ENCODE measurements at regions not wholly inside any gene's neighbourhood (a gene's known extent, or its start where the extent isn't known, plus 50 kb on each side); places are given as distances from the start of the nearest gene placed in this dataset.

DNA sequence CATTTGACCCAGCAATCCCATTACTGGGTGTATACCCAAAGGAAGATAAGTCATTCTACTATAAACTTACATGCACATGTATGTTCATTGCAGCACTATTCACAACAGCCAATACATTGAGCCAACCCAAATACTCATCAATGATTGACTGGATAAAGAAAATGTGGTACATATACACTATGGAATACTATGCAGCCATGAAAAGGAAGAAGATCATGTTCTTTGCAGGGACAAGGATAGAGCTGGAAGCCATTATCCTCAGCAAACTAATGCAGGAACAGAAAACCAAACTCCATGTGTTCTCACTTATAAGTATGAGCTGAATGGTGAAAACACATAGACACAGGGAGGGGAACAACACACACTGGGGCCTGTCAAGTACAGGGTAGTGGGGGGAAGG, 226.7 kb upstream of the HNMT start:
- TF ChIP-seq, protein P1, sequence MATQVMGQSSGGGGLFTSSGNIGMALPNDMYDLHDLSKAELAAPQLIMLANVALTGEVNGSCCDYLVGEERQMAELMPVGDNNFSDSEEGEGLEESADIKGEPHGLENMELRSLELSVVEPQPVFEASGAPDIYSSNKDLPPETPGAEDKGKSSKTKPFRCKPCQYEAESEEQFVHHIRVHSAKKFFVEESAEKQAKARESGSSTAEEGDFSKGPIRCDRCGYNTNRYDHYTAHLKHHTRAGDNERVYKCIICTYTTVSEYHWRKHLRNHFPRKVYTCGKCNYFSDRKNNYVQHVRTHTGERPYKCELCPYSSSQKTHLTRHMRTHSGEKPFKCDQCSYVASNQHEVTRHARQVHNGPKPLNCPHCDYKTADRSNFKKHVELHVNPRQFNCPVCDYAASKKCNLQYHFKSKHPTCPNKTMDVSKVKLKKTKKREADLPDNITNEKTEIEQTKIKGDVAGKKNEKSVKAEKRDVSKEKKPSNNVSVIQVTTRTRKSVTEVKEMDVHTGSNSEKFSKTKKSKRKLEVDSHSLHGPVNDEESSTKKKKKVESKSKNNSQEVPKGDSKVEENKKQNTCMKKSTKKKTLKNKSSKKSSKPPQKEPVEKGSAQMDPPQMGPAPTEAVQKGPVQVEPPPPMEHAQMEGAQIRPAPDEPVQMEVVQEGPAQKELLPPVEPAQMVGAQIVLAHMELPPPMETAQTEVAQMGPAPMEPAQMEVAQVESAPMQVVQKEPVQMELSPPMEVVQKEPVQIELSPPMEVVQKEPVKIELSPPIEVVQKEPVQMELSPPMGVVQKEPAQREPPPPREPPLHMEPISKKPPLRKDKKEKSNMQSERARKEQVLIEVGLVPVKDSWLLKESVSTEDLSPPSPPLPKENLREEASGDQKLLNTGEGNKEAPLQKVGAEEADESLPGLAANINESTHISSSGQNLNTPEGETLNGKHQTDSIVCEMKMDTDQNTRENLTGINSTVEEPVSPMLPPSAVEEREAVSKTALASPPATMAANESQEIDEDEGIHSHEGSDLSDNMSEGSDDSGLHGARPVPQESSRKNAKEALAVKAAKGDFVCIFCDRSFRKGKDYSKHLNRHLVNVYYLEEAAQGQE (IDR thresholded peaks at IDR 0.05; ENCODE audit: low read depth) = no peak
- no peak for TF ChIP-seq EP300 (IDR thresholded peaks at IDR 0.05; ENCODE audit: borderline replicate concordance)
- TF ChIP-seq CEBPB (IDR thresholded peaks at IDR 0.05) = no peak
- TF ChIP-seq, protein P2, sequence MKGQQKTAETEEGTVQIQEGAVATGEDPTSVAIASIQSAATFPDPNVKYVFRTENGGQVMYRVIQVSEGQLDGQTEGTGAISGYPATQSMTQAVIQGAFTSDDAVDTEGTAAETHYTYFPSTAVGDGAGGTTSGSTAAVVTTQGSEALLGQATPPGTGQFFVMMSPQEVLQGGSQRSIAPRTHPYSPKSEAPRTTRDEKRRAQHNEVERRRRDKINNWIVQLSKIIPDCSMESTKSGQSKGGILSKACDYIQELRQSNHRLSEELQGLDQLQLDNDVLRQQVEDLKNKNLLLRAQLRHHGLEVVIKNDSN (IDR thresholded peaks at IDR 0.05) = no peak
- no peak for TF ChIP-seq YY1 (IDR thresholded peaks at IDR 0.05; ENCODE audit: low read depth)

All from Ishikawa (cell line).